Medulla oblongata (tissue), 1 donor: ENCODE measurements at regions not wholly inside any gene's neighbourhood (a gene's known extent, or its start where the extent isn't known, plus 50 kb on each side); places are given as distances from the start of the nearest gene placed in this dataset.
"Not testable (repeated sequence)": the region's sequence is repeated elsewhere in the genome, so short reads cannot be mapped to it uniquely, and the experiment has no call there.

Source experiments
- DNase-seq: peaks from one replicate; pipeline ENCODE4 v3.0.0-alpha.2; 2015; ENCODE audit errors: extremely low spot score

DNA sequence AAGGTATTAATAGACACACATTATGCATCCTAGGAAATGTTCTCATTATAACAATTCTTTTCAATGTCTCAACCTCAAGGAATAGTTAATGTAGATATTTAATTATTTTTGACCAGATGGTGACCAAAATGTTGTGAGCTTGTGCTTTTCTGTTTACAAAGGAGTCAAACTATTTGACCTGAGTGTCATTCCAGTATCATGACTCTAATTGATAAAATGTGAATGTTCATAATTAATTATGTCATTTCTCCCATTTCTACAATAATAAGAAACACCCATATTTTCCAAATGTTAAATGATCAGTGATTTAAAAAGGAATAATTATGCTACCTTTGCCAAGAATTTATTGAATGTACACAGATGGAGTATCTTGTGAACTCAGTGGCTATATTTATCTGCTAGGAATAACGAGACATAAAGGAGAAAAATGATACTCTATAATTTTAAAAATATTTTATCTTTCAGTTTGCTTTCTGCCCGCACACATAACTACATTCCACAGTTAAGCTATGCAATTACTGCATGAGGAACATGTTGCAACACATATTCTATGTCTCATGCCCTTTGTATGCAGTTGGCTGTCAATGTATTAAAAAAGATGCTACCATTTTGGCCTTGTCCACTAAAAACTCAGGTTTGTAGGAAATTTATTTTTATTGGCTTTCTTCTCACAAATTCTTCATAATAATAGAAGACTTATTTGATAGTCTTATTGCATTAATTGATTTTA is 376.7 kb upstream of the CCDC179 start:
- DNase-seq: no peak

DNA sequence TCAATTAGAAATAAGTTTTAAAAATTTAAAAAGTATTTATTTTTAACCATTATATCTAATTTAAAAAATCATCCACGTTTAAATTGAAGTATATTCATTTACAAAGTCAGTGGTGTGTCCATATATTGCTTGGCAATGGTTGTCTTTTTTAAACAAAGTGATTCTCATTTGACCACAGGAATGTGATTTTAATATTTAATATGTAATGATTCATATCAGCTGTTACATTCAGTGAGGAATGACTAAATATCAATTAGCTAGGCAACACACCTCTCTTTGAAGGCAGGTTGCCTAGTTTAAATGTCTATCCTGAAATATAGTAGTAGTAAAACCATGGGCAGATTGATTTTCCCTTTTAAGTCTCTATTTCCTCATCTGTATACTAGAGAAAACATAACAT is 392.2 kb upstream of the CCDC179 start:
- DNase-seq: no peak

DNA sequence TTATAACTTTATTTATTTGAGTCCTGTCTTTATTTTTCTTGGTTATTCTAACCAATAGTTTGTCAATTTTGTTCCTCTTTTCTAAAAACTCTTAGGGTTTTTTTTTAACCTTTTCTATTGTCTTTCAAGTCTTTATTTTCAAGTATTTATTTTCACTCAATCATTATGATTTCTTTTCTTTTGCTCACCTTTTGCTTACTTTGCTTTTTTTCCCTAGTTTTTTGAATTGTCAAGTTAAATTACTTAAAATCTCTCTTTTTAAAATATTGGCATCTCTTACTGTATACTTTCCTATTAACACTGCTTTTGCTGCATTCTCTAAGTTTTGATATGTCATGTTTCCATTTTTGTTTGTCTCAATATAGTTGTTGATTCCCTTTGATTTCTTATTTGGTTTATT is 396.8 kb upstream of the CCDC179 start:
- no peak for DNase-seq

DNA sequence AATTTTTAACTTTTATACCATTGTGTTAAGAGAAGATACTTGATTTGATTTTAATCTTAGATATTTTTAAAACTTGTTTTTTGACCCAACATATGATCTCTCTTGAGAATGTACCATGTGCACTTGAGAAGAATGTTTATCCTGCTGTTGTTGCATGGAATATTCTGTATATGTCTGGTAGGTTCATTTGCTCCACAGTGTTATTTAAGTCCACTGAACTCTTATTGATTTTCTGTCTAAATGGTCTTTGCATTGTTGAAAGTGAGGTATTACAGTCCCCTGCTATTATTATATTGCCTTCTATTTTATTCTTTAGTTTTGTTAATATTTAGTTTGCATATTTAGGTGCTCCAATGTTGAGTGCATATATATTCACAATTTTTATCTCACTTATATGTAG is 397.3 kb upstream of the CCDC179 start:
- DNase-seq: no peak

DNA sequence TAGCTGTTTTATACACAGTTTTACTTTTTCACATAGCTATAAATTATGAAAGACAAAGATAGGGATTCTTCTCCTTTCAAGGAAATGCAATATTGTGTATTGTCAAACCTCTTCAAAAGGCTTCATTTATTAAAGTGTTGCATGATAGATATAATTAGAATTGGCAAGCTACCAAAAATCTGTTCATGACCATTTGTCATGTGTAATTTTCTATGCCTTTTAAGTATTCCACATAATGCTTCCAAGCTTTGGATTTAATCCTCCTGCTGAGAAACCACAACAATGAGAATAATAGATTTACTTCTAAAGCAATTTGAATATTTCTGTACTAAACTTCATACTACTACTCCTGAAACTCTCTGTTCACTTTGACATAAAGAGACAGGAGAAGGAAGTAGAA is 403.2 kb upstream of the CCDC179 start:
- DNase-seq: no peak

DNA sequence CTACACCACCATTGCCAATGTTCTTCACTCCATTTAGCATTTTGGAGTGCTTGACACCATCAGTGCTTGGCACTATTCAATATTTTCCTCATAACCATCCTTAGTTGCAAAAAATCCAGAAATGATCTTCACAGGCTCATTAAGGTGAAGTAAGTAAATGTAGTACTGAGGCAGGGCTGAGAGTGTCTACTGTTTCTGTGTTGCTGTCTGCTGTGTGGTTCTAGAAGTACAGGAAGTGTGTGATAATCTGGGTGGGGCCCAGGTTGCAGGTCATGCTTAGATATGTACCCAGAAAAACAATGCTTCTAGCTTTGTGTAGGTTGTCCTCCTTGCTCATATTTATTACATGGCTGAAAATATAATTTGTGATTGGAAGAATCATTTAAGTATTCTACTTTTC is 411.8 kb upstream of the CCDC179 start:
- DNase-seq: no peak

DNA sequence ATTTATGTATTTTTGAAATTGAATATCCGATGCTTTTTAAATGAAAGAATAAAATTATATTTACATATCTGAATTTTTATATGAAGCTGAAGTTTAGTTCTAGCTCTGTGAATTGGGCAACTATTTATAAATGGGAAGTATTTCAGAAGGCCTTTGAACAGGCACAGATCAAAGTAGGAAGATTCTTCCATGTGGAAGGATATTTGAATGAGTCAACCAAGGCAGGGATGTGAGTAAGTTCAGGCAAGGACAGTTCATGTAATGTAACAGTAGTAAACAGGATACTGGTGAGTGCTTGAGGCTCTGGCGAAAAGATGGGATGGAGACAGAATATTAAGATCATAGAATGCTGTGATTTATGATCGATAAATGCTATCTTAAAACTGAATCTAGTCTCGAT is 417.8 kb upstream of the CCDC179 start:
- DNase-seq: no peak

DNA sequence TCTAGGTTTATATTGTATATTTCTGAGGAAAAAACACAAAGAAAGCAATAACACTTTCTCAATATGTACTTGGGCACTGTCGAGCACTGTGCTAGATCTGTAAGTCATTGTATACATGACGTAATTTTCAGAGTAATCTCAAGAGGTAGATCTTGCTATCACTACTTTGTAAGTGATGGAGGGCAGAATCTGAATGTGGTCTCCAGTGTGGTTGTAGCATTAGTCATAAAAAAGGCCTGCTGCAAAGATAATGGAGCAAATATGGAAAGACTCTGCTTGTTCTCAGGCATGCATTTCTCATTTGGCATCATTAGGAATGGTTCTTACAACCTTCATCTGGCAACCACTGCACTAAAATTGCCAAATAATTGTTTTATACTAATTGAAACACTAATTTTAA is 419.8 kb upstream of the CCDC179 start:
- DNase-seq: no peak

DNA sequence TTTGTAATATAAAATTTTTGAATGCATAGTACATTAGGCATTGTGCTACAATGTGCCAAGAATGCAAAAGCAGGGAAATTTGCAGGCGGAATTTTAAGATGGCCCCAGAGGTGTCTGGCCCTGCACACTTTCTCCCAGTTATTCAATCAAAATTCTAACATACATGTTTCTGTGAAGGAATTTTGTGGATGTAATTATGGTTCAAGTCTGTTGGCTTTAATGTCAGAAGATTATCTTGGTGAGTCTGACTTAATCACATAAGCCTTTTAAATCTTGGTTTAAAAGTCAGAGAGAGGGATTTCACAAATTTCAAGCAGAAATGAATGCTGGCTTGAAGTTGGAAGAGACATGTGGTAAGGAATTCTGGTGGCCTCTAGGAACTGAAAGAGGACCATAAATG is 423.4 kb upstream of the CCDC179 start:
- no peak for DNase-seq

DNA sequence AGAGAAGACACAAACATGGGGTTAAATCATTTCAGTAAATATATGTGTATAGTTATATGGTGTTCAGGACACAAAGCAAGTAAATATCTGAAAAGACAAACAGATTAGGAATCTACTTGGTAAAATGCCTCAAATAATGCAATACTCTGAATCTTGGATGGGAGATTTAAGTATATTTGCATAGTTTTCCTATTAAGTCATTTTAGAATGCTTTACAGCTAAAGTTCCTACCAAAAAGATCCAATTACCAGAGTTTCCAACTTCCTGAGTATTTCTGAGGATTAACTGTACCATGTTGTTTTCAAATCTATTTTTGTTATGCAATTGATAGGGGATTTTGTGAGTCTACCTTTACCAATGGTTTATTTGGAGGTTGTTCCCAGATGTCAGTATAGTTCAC is 424.4 kb upstream of the CCDC179 start:
- no peak for DNase-seq

DNA sequence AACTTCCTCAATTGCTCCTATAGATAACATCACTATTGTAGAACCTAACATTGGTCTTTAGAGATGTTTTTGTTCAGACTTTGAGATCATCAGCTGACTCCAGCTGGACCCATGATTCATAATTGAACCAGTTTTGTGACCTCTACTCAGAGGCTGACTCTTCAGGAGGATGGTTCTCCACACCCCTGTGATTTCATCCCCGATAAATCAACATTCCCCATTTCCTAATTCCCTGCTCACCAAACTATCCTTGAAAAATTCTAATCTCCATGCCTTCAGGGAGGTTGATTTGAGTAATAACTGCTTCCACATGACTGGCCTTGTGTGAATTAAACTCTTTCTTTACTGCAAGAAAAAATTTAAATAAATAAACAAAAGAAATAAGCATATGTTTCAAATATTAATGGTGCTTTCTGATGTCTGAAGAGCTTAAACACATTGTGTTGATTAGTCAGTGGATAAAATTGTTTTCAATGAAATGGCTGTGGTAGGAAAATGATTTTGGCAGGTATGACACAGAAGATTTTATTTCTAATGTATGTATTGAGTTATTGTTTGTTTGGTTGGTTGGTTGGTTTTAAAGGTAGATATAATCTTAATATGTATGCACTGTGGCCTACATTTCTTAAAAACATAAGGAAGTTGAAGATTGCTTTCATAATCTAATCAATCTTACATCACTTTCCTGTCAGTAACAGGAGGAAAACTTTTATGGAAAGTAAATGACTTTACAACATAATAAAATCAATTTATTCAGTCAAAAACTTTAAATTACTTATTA is 427.9 kb upstream of the CCDC179 start:
- DNase-seq: no peak

DNA sequence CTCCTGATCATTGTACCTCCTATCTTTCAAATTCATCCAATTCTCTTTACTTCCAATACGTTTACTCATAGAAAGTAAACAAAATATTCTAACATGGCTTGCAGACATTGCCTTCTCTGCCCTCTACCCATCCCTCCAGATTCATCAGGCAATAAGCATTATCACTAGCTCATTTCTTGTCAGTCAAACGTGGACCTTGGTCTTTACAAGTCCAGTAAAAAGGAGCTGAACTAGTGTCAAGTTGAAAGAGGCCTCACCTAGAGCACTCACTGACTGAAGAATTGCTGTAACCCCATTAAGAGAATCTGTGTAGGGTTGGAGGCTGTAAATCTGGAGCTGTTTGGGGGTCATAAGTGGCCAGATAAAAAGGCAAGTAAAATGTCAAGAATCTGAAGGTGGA is 435.0 kb upstream of the CCDC179 start:
- no peak for DNase-seq

DNA sequence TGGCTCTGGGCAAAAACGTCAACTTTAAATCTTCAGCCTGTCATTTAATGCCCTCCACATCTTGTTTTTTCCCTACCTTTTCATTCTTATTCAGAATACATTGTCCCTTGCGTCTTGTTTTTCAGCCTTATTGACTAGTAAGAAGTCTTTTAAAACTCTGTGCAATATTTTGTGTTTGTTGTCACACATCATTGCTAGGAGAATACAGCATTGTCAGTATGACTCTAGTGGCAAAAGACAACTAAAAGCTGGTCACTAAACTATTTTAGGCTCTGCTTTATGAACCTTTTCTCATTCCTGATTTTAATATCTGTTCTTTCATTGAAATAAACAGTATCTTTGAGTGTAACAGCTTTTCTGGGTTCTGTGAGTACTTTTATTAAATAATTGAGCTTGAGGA is 447.8 kb upstream of the CCDC179 start:
- DNase-seq: no peak

DNA sequence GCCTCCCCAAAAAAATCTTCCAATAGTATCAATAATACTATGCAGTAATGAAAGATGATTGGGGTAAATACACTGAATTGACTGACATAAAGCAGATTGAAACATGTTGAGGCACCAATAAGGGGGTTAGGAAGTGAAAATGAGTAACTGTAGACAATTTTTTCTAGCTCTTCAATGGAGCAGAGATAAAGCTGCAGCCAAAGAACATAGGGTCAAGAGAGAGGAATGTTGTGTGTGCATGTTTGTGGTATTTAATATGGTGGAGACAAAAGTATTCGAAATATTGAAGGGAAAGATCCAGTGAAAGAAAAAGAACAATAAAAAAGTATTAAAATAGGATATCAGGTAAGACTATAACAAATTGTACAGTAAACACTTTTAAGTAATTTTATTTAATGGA is 450.0 kb upstream of the CCDC179 start:
- no peak for DNase-seq

DNA sequence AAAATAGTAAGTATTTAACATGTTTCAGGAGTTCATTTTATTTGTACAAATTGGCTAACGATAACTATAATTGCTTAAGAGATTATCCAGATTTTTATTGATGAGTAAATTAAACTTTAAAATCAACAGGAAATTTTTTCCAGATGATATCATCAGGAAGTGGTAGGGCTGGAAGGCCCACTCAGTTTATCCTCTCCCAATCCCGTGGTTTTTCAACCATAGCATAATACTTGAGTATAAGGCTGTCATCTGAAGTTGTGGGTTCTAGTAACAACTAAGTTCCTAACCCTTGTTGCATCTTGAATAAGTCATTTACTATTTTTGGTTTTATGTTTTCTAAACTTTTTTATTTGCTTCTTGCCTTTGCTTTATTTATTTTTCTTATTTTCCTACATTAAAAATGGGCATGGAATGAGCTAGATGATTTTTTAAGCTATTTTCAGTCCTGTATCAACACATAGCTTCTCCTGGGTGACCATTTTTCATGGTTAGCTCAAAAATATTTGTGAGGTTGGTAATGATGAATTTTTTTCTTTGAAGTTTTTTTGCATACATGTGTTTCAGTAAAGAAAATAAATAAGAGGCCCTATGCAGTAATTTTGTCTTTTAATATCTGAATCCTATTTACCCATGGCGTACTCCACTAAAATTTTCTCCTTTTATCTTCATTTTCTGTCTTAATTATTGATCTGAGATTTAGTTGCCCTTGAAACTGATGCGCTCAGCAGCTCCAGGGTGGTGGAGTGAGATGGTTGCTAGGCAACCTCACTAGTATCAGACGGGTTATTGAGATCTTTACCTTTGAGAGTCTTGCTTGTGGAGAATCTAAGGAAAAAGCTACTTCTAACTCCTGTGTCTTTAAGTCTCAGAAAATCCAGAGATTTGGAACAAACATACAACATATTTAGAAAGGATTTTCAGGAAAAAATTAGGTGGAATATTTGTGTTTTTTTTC is 452.0 kb upstream of the CCDC179 start:
- no peak for DNase-seq

DNA sequence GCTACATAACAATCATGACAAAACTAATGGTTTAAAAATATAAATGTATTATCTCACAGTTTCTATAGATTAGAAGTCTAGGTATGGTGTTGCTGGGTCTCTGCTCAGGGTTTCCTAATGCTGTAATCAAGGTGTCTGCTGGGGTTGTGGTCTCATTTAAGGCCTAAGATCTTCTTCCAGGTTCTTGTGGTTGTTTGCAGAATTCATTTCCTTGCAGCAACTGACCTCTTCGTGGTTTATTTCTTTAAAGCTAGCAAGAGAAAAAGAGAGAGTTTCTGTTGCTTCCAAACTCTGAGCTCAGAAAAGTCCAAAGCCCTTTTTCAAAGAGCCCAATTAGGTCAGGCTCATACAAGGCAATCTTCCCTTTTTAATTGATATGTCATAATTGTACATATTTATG is 452.7 kb upstream of the CCDC179 start:
- no peak for DNase-seq

DNA sequence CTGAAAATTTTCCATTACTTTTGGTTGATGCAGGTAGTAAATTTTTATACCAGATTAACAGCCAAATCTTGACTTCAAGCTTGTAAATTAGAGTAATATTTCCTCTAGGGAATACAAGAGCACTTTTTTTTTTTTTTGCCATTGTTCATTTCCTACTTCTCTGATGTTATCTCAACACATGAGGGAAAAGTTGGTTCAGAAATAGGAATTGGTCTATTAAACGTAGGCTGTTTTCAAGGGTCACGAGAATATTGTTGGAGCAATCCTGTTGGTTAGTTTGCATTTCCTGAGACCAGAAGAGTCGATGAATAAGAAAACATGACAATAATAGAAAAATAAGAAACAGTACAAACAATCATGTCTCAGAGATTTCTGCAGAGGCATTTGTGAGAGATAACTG is 453.9 kb upstream of the CCDC179 start:
- no peak for DNase-seq

DNA sequence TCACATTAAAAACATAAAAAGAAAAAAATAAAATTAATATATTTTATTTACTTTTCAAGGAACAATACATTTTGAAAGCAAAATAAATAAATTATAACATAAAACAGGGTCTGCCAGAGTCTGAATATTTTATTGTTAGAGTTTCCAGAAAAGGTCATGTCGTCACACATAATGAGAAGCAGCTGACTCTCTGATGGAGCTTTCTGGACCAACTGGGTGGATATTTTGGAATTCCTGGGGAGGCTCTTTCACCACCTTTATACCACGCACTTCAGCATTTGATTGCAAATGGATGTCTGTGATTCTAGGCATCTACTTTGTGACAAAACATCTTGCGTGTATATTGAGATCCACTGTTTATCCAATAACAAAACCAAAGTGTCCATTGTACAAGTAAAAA is 455.0 kb upstream of the CCDC179 start:
- DNase-seq: no peak

DNA sequence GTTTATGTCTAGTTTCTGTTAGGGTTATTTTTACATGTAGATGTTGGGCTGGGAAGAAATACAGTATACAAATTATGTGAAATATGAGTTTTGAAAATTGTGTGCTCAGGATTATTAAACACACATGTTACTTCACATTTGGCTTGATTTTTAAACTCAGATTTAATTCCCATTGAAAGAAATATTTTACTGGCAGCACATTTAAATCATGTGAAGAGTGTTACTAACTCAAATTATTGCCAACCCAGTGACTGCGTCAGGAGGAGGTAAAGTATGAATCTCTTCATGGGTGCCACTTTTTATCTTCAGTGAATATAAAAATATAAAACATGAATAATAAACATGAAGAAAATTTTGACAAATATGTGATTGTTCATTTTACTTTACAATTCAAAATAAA is 457.5 kb upstream of the CCDC179 start:
- no peak for DNase-seq

DNA sequence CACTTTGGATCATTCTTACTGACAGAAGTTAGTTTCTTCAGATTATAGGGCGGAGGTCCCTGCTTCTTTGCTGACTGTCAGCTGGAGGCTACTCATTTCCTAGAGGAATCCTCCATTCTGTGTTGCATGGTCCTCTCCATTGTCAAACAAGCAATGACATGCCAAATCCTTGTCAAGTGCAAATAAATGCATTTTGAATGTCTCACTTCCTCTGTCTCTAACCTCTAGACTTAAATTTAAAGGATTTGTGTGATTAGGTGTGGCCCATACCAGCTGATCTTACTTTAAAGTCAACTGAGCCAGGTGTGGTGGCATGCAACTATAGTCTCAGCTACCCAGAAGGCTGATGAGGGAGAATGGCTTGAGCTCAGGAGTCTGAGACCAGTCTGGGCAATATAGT is 458.4 kb upstream of the CCDC179 start:
- DNase-seq: no peak

DNA sequence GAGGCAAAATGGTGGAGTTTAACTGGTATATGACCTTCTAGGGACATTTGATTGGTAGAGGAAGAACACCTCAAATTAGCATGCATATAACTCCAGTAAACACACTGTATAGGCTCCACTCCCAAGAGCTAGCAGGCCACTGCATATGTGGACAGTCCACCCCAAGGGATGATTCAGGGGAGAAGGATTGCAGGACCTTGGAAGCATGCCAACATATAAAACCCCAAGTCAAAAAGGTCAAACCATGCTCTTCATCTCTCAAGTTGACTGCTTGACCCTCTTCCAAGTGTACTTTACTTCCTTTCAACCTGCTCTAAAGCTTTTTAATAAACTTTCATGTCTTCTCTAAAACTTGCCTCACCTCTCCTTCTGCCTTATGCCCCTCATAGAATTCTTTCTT is 459.9 kb upstream of the CCDC179 start:
- no peak for DNase-seq

DNA sequence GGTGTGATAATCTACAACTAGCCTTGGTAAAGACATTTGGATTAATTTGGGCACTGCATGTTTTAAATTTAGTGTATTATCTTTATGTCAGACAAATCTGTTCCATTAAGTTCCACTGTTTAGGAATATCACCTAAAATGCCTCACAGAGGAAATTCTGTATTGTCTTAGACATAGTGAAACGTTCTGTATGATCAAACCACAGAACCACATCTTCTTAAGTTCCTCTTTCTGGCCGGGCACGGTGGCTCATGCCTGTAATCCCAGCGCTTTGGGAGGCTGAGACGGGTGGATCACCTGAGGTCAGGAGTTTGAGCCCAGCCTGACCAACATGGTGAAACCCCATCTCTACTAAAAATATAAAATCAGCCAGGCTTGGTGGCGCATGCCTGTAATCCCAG is 475.3 kb upstream of the CCDC179 start:
- DNase-seq: not testable (repeated sequence)
